Left ventricle myocardium inferior (tissue), 1 donor: ENCODE measurements at regions not wholly inside any gene's neighbourhood (a gene's known extent, or its start where the extent isn't known, plus 50 kb on each side); places are given as distances from the start of the nearest gene placed in this dataset.
"Not testable (repeated sequence)": the region's sequence is repeated elsewhere in the genome, so short reads cannot be mapped to it uniquely, and the experiment has no call there.

Experiments
- DNase-seq: peaks from one replicate; pipeline ENCODE4 v3.0.0-alpha.2; 2020
- H3K27ac ChIP-seq: fragments of 200-600 bp; replicated peaks from 2 replicates; pipeline ENCODE4 v1.8.0; 2021
- H3K27me3 ChIP-seq: fragments of 200-600 bp; 2 replicates; pipeline ENCODE4 v1.8.0; 2021; ENCODE audit warnings: low read depth
- H3K36me3 ChIP-seq: fragments of 200-600 bp; 2 replicates; pipeline ENCODE4 v1.8.0; 2021
- H3K4me1 ChIP-seq: fragments of 200-600 bp; 2 replicates; pipeline ENCODE4 v1.8.0; 2021
- H3K4me3 ChIP-seq: fragments of 200-600 bp; 2 replicates; pipeline ENCODE4 v1.8.0; 2021; ENCODE audit warnings: mild to moderate bottlenecking, moderate library complexity
- H3K9me3 ChIP-seq: fragments of 200-600 bp; replicated peaks from 2 replicates; pipeline ENCODE4 v1.8.0; 2021
- CTCF ChIP-seq: fragments of 200-600 bp; IDR thresholded peaks from 2 replicates; pipeline ENCODE4 v1.8.0; 2021; ENCODE audit warnings: antibody characterized with exemption, mild to moderate bottlenecking, borderline replicate concordance
- intact Hi-C: fragments of 100-400 bp; cut with micrococcal nuclease; formaldehyde crosslinking; loops from one replicate; pipeline ENCODE4 v1.11.0; 2022
- donor health status: DM: no; HTN: yes; CAD: no; lungs with severe emphysema.

GRCh38 chr9:107768224-107768623, 278.7 kb upstream of the KLF4 start:
- Histone ChIP-seq H3K27ac (peak overlapping the region; percentile 84), H3K4me1 (peaks cover 27% of the 10 kb centered on the region), H3K9me3 (peaks cover 7% of the 10 kb centered on the region), H3K27me3 (no peaks in the 10 kb centered on the region), H3K36me3 (no peaks in the 10 kb centered on the region), H3K4me3 (no peak overlapping the region)
- TF ChIP-seq CTCF = no peak
- intact Hi-C loops = no loop called here
- peak; percentile 46 for DNase-seq

GRCh38 chr9:107767711-107768110, 278.1 kb upstream of the KLF4 start:
- Histone ChIP-seq H3K9me3 (peaks cover 2% of the 10 kb centered on the region), H3K27ac (peak overlapping the region; percentile 84), H3K27me3 (no peaks in the 10 kb centered on the region), H3K4me3 (no peak overlapping the region), H3K4me1 (peaks cover 27% of the 10 kb centered on the region), H3K36me3 (no peaks in the 10 kb centered on the region)
- intact Hi-C loops = no loop called here
- no peak for DNase-seq
- TF ChIP-seq CTCF = no peak

GRCh38 chr9:107763469-107763868, 273.9 kb upstream of the KLF4 start:
- intact Hi-C loops, H3K36me3 ChIP-seq, H3K27ac ChIP-seq, DNase-seq, H3K4me3 ChIP-seq, H3K27me3 ChIP-seq, H3K9me3 ChIP-seq: not testable (repeated sequence)
- H3K4me1 ChIP-seq = peaks cover 30% of the 10 kb centered on the region

- Histone ChIP-seq H3K27me3 (no peaks in the 10 kb centered on the region), H3K27ac (peak overlapping the region; percentile 73), H3K9me3 (peaks cover 5% of the 10 kb centered on the region), H3K4me3 (no peak overlapping the region), H3K4me1 (peaks cover 11% of the 10 kb centered on the region), H3K36me3 (no peaks in the 10 kb centered on the region)
- intact Hi-C loops = no loop called here
- TF ChIP-seq CTCF = no peak
- no peak for DNase-seq
Measured at GRCh38 chr9:107761307-107761706, 271.7 kb upstream of the KLF4 start.

GRCh38 chr9:107760469-107761242, 271.1 kb upstream of the KLF4 start:
- H3K27ac ChIP-seq = peak overlapping the region; percentile 73
- no peak overlapping the region for H3K4me3 ChIP-seq
- intact Hi-C loops = no loop called here
- no peaks in the 10 kb centered on the region for H3K27me3 ChIP-seq
- TF ChIP-seq CTCF = no peak
- no peaks in the 10 kb centered on the region for H3K36me3 ChIP-seq
- H3K9me3 ChIP-seq = peaks cover 5% of the 10 kb centered on the region
- H3K4me1 ChIP-seq = peaks cover 9% of the 10 kb centered on the region
- peak; percentile 52 for DNase-seq

- Histone ChIP-seq H3K9me3 (peaks cover 5% of the 10 kb centered on the region), H3K4me1 (peaks cover 9% of the 10 kb centered on the region), H3K4me3 (no peak overlapping the region), H3K27me3 (no peaks in the 10 kb centered on the region), H3K27ac (peak overlapping the region; percentile 73), H3K36me3 (no peaks in the 10 kb centered on the region)
- TF ChIP-seq CTCF = no peak
- intact Hi-C loops = no loop called here
- DNase-seq = no peak
Measured at GRCh38 chr9:107759823-107760166, 270.2 kb upstream of the KLF4 start.
